HT-29 (cell line): ENCODE measurements at regions not wholly inside any gene's neighbourhood (a gene's known extent, or its start where the extent isn't known, plus 50 kb on each side); places are given as distances from the start of the nearest gene placed in this dataset.
"Not testable (repeated sequence)": the region's sequence is repeated elsewhere in the genome, so short reads cannot be mapped to it uniquely, and the experiment has no call there.

Source experiments
- DNase-seq: peaks from one replicate; pipeline ENCODE4 v3.0.0-alpha.2; 2015; ENCODE audit warnings: low spot score

DNA sequence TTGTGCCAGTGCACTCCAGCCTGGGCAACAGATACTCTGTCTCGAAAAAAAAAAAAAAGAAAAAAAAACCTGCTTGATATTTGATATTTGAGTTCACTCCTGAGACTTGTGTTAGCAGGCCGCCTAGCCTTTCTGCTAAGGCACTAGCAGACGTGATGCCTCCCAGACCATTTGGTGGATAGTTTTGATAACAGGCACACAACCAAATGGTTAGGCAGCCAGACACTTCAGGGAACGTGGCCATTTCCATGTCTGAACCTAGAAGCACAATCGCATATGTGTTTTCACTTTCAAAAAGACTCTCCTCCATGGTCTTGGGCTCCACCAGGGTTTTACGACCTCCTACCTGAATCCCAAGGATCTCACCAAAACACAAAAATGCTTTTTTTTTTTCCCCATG lies 1319.5 kb downstream of the BRINP3 start:
- no peak for DNase-seq

DNA sequence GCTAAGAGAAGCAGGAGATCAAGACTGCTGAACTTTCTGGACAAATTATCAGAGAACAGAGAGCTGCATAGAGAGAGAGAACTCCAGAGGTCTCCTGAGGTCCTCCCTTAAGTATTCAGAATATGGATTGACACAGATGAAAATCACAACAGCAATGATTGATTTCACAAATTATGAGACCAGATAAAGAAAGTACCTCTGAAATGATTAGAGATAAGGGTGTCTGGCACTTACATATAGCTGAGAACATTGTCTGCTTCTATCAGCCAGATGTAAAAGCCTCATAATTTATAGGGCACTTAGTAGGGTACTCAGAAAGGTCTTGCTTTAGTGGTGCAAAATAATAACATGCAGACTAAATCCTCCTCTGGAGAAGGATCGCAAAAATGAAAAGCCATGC lies 1301.8 kb downstream of the BRINP3 start:
- no peak for DNase-seq

DNA sequence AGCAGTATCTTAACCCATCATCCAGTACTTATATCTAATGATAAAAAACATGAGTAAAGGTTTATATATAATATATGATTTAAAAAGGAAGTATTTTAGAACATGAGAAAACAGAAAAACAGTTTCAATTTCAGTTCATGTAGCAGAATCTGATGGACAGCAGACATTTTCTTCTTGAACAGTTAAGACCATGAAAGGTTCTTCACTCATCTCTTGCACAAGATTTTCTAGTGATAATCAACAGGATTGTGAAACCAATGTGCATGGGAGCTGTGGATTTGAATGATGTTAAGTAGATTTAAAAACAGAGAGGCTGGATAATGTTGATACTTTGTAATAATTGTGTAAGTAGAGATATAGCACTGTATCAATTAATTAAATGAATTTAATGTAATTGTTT lies 1297.6 kb downstream of the BRINP3 start:
- DNase-seq = no peak

DNA sequence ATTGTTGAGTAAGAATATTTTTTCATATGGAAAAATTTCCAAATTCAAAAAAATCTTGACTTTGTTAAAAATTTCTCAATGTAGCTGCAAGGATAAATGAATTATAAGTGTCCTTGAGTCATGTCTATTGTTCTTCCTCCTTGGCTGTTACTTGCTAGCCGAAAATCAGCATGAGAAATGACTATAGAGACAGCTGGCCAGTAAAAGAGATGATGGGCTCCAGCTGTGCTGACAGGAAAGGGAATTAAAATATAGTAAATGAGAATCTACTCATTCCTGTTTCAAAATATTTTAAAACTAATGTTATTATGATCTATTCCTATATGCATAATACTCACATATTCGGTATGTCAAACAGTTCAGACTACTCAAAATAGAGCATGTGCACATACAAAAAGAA lies 1292.6 kb downstream of the BRINP3 start:
- no peak for DNase-seq

DNA sequence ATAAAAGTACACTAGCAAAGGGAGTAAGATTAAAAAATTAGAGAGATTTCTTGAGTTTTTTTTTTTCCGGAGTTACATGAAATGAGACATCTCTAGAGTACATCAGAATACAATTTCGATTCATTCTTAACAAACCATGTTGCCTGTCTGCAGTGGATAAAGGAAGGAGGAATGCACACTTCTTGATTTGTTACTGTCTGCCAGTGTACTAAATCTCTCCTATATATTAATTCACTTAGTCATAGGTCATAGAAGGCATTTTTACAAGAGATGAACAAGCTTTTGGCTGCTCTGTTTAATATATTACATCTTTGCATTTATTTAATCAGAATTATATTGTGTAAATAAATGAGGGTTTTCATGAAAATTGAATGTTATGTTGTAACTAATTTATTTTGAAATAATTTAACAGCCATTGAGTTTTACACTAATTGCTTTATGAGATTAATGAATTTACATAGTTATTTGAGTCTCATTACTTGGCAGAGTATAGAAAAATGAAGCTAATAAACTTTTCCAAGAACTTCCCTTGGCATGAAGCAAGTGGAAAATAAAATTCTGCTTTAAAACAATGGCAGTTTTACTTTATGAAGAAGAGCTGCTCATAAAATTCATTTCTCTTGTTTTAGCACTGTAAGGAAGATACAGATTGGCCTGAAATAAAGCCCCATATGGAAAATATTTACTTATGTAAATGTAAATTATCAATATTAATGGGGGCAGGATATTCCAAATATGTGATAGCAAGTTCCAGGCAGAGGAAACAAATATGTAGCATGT lies 1284.7 kb downstream of the BRINP3 start:
- no peak for DNase-seq

DNA sequence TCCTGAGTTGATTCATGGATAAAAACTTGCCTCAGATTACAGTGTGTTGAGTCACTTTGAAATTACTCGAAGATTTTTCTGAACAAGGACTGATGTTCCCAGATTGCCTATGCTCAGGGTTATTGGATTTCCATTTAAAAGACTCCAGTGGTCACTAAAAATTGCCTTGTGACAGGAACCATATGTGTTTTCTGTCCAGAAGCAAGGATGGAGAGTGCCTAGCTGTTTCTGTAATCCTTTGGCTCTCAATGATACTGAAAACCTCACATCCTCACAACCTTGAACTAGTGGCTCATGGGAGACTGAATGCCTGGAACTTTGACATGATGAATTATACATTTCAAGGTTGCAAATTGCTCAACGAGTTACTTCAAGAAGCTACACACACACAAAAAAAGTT lies 1271.8 kb downstream of the BRINP3 start:
- no peak for DNase-seq

DNA sequence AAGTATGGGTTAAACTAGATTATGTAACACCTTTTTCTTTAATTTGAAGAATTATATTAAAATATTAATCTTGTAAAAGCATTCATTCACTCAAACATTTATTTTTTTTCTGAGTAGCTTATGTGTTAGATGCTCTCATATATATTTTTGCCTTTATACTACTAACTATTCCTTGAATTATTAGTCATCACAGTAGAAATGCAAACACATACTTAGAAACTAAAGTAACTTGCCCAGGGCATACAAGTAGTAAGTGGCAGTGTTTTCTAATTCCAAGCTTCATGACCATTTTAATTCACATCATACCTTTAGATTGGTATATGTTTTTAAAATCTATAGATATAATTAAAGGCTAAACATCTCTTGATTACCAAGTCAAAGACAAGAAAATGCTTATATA lies 1271.0 kb downstream of the BRINP3 start:
- DNase-seq = no peak

DNA sequence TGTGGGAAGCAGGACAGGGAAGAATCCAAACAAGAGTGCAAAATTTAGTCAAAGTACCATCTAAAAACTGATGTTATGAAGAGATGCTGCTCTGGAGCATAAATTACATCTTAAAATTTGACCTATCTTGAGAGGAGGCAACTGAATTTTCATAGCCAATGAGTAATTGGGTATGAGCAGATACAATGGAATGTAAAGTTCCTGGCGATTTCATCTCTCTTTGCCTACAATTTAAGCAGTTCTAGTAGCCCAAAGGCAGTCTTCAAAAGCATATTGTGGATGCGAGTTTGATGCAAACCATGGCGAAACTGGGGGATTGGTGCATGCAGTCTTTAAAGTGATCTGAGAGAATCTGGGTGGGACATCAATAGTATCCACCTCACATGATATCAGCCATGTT lies 1265.9 kb downstream of the BRINP3 start:
- DNase-seq = no peak

DNA sequence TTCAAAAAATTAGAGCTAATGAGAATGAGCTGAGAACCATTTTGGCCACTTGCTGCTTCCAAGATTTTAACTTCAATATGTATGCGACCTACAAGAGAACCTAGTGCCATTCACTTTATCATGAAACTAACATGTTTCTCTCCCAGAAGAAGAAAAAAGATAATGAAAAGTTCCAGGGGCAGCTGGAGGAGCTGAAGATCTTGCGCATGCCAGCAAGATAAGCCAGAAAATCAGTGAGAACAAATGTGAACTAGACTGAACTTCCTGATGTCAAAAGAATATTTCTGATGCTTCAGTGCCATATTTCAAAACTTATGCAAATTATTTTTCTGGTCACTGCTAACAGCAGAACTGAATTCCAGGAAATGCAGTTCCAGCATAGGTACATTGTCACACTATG lies 1265.1 kb downstream of the BRINP3 start:
- DNase-seq = no peak

DNA sequence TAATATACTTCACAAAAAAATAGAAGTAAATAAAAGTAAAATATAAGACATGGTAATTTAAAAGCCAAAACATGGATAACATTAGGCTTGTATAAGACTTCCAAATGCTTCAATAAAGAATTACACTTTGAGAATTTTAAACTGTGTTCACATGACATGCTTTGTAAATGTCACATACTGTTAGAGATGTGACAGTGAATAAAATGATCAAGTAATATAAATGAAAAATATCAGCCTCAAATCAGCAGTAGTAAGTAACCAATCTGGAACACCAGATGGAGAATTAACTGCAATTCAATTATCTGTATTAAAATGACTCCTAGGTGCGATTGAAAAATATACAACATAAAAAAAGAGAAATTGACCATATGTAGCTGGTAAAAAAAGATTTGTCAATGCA lies 1260.8 kb downstream of the BRINP3 start:
- no peak for DNase-seq

DNA sequence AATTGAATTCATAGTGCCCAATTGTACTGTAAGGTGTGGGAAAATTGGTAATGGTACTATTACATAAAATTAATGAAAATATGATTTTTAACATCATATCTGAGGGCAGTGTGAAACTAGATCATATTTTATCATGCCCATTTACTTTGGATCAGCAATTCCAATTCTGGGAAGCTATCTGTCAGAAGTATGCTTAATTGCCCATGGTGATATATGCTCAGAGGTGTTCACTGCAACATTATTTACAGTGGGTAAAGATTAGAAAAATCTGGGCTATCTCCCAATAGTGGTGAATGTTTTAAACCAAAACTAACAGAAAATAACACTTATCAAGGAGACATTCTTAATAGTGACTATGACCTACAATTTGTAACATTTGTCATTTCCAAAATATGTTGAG lies 1260.0 kb downstream of the BRINP3 start:
- DNase-seq = no peak

DNA sequence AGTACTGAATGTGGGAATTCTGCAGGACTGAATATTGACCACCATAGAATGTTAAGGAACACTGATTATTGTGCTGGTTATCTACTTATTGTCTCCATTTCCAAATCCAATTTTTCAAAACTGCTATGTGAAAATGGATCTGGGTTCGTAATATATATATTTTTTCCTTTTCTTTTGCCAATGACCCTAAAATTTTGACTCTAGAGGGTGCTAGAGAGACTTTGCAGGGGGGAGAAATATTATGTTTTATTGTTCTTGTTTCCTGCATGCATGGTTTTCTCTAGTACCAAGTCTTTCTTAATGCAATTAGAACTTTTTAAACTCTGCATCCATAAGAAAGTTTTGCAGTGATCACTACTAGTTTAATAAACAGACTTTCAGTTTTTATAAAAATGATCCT lies 1256.9 kb downstream of the BRINP3 start:
- DNase-seq = no peak

DNA sequence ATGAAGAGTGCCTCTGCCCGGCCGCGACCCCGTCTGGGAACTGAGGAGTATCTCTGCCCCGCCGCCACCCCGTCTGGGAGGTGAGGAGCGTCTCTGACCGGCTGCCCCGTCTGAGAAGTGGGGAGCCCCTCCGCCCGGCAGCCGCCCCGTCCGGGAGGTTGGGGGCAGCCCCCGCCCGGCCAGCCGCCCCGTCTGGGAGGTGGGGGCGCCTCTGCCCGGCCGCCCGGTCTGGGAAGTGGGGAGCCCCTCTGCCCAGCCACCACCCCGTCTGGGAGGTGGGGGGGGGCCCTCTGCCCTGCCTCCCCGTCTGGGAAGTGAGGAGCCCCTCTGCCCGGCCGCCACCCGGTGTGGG lies 1251.9 kb downstream of the BRINP3 start:
- not testable (repeated sequence) for DNase-seq

DNA sequence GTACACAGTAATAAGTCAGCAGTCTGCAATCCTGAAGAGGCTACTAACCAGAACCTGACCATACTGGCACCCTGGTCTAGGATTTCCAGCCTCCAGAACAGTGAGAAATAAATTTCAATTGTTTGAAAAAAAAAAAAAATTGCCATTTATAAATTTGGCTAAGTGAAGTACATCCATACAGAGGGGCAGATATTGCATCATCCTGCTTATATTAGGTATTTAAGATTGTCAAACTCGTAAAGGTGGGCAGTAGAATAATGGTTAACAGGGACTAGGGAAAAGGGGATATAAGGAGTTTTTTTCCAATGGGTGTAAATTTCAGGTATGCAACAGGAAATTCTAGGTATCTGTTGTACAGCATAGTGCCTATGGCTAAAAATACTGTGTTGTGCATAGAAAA lies 1250.9 kb downstream of the BRINP3 start:
- no peak for DNase-seq

DNA sequence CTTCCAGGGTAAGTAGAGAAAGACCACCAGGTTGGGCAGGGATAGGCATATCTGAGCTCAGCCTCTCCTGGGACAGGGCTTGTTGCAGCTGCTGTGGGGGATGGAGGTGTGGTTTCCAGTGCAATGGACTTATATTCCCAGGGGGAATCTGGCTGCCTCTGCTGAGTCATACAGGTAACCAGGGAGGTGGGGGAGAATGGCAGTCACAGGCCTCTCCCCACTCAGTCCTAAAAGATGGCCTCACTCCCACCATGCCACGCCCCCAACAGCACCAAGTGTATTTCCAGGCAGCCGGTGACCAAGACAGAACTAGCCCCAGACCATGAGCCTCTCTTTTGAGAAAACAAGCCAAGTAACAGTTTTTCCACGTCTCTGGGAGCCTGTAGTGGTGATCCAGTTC lies 1240.7 kb downstream of the BRINP3 start:
- no peak for DNase-seq

DNA sequence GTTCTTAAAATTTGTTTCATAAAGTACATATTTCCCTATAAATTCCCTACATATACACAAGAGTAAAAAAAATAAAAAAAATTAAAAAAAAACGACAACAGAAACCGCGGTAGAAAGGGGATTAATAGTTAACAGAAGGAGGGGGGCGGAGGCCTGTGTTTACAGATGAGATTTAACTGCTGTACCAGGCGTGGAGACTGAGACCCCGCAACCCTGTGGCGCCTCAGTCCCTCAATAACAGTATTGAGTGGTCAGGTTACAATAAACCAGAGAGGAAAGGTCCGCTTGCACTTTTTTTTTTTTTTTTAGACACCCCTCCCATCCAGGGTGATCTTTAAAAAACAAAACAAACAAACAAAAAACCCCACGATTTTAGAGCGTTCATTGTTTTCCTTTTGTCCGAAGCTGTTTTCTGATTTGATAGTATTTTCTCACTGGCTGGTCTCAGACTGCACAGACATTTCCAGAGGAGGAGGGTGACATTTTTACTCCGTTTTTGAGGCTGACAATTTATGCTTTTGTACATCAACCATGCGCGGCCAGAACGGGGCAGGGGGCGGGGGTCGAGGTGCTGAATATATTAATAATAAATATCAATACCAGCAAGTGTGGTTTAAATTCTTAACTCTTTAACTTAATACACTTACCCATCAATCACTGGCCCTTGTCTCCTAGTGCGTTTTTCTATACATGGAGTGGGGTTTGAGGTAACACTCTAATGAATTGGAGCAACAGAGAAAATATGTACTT lies 1223.9 kb downstream of the BRINP3 start:
- DNase-seq = no peak

DNA sequence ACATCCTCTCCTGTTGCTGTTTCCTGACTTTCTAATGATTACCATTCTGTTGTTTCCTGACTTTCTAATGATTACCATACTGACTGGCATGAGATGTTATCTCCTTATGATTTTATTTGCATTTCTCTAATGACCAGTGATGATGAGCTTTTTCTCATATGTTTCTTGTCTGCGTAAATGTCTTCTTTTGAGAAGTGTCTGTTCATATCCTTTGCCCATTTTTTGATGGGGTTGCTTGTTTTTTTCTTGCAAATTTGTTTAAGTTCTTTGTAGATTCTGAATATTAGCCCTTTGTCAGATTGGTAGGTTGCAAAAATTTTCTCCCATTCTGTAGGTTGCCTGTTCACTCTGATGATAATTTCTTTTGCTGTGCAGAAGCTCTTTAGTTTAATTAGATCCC lies 1216.5 kb downstream of the BRINP3 start:
- not testable (repeated sequence) for DNase-seq

DNA sequence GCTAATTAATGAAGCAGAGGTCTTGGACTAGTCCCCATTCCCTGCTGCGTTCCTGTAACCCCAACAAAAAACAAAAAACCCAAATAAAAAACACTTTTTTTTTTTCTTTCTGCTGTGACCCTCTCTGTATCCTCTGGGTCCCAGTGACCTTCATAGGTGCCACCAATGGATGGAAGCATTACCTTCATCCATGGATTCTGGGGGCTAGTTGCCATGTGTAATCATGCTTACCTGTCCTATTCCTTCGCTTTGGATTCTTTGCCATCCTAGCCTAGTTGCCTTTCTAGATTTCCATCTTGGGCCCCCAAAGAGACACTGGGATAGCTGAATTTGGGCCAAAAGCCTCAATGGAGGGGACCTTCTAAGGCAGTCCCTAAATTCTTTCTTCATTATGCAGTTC lies 1208.7 kb downstream of the BRINP3 start:
- DNase-seq = no peak

DNA sequence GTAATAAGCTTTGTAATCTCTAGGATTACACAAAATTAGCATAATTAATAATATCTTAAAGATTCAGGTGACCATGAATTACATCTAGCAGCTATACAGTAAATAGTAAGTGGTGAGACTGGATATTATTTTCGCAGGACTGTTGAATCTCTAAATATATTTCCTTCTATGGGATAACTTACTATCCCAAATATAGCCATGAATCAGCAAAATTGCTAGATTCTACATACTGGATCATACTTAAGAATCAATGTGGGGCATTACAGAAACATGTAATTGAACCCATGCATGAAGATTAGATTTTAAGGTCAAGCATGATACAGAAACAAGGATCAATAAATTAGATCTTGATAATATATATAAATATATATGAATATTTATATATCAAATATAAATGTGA lies 1203.4 kb downstream of the BRINP3 start:
- no peak for DNase-seq

DNA sequence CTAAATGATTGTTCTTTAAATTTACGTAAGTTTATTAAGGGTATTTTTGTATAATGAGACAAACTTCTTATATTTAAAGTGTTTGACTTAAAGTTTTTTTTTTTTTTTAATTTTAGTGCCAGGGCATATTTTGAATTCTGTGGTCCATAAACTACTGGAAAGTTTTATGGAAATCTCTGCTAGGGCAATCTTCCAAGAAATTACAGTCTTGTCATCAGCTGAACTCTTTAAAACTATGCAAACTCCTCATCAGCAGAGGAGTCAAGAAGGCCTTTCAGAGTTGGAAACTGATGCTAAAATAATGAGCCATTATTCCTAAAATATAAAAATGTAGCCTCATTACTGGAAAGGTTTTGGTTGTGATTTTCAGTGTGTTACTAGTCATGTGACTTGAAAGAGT lies 1201.9 kb downstream of the BRINP3 start:
- DNase-seq = no peak

DNA sequence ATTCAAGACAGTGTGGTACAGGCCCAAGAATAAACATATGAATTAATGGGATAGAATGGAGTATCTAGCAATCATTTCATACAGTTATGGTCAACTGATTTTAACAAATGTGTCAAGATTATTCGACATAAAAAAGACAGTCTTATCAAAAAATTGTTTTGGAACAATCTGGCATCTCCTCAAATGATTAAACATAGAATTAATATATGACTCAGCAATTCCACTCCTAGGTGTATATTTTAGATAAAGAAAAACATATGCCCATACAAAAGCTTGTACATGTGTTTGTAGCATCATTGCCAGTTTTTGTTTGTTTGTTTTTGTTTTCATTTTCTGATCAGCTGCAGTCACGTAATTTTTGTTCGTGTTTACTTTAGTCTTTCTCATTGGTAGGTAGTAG lies 1188.3 kb downstream of the BRINP3 start:
- DNase-seq = no peak

DNA sequence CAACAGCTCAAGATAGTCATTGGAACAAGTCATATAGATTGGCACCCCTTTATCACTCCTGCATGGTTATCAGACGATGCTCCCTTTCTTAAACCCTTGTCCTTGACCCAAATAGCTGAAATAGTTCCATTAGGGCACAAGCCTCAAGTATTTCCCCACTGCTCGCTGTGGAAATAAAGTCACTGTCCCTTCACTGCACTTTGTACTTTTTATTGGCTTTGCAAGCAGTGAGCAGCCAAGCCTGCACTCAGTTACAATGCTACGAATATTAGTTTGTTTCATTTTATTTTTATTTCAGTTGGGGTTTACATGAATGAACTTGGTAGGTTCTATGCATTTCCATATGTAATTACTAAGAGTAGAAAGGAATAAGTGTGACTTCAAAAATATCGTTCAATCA lies 1176.4 kb downstream of the BRINP3 start:
- no peak for DNase-seq

DNA sequence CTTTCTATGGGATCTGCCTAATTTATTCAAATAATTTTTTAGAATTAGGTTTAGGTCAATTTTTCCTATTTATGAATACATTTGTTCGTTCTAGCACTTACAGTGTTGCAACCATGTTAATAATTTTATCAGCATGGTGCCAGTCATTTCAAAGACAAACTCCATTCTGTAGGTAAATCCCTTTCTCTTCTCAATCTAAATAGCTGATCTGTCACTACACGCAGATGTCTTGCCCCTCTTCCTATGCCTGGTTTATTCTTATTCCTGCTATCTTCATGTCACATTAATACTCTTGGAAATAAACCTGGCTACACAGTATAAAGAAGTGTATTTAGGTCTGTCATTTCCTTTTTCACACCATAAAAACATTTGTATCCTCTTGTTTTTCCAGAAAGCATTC lies 1172.4 kb downstream of the BRINP3 start:
- DNase-seq = no peak

DNA sequence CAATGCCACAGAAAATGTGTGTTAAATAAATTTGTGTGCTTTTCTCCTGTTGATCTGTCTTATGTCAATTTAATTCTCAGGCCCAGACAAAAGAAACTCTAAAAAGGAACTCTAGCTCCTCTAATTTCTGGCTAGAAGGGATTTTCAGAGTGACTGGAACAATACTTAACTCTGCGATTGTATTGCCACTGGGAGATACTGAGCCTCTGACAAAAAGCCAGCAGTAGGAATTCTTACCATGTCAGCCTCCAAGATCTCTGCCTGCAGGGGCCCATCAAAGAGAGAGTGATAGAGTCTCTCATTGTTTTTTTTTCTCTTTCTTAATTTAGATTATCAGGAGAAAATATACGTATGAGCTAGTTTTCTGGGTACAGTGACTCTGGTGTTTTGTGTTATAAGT lies 1165.7 kb downstream of the BRINP3 start:
- DNase-seq = no peak
